Liver (tissue), 8 donors: ENCODE measurements at regions not wholly inside any gene's neighbourhood (a gene's known extent, or its start where the extent isn't known, plus 50 kb on each side); places are given as distances from the start of the nearest gene placed in this dataset.

Experiments used
- DNase-seq: peaks from one replicate; pipeline ENCODE4 v3.0.0-alpha.2; 2017; ENCODE audit warnings: low spot score
- H3K27ac ChIP-seq, 2 donors: one replicate each; pipeline ENCODE4 v1.7.0; 2013; ENCODE audit warnings: inconsistent platforms in 2 of 2, low read length in 2 of 2, control low read depth in 1 of 2, low read depth in 1 of 2, mild to moderate bottlenecking in 1 of 2
- H3K27me3 ChIP-seq, 4 donors: one replicate each; pipeline versions ENCODE4 v1.6.1 to v1.7.0; 2013; ENCODE audit warnings: low read length in 3 of 4, inconsistent platforms in 1 of 4, mild to moderate bottlenecking in 1 of 4, moderate library complexity in 1 of 4; ENCODE audit not compliant: control insufficient read depth in 4 of 4, insufficient read depth in 4 of 4
- H3K36me3 ChIP-seq, 4 donors: one replicate each; pipeline versions ENCODE4 v1.6.1 to v1.7.0; 2013; ENCODE audit warnings: low read length in 3 of 4, mild to moderate bottlenecking in 3 of 4, low read depth in 1 of 4, moderate library complexity in 1 of 4; ENCODE audit not compliant: control insufficient read depth in 4 of 4, insufficient read depth in 3 of 4
- H3K4me1 ChIP-seq, 4 donors: one replicate each; pipeline versions ENCODE4 v1.6.1 to v1.7.0; 2013; ENCODE audit warnings: low read length in 3 of 4, mild to moderate bottlenecking in 3 of 4, moderate library complexity in 1 of 4; ENCODE audit not compliant: control insufficient read depth in 4 of 4, insufficient read depth in 4 of 4
- H3K4me3 ChIP-seq, 3 donors: one replicate each; pipeline versions ENCODE4 v1.6.1 to v1.7.0; 2013; ENCODE audit warnings: low read length in 3 of 3, control low read depth in 1 of 3, low read depth in 1 of 3, mild to moderate bottlenecking in 1 of 3
- H3K9ac ChIP-seq, 2 donors: one replicate each; pipeline ENCODE4 v1.7.0; 2013; ENCODE audit warnings: low read length in 2 of 2, mild to moderate bottlenecking in 2 of 2, moderate library complexity in 2 of 2, control low read depth in 1 of 2, low read depth in 1 of 2
- H3K9me3 ChIP-seq, 4 donors: one replicate each; pipeline versions ENCODE4 v1.6.1 to v1.7.0; 2013; ENCODE audit warnings: low read length in 3 of 4; ENCODE audit not compliant: control insufficient read depth in 4 of 4
- EGR1 ChIP-seq, 2 donors: IDR thresholded peaks; 2 replicates each; pipeline ENCODE4 v1.6.1; 2016 to 2018; ENCODE audit warnings: antibody characterized with exemption in 2 of 2, low read depth in 2 of 2
- FOXA1 ChIP-seq: IDR thresholded peaks from 2 replicates; pipeline ENCODE4 v1.6.1; 2016; ENCODE audit warnings: antibody characterized with exemption
- FOXA2 ChIP-seq: IDR thresholded peaks from 2 replicates; pipeline ENCODE4 v1.6.1; 2016; ENCODE audit warnings: antibody characterized with exemption
- HNF4A ChIP-seq, 2 donors: conservative IDR thresholded peaks; 2 replicates each; pipeline ENCODE4 v1.6.1; 2016; ENCODE audit warnings: antibody characterized with exemption in 2 of 2, mild to moderate bottlenecking in 2 of 2
- JUND ChIP-seq, 2 donors: IDR thresholded peaks; 2 replicates each; pipeline ENCODE4 v1.6.1; 2016; ENCODE audit warnings: antibody characterized with exemption in 2 of 2
- MAX ChIP-seq: IDR thresholded peaks from 2 replicates; pipeline ENCODE4 v1.6.1; 2016; ENCODE audit warnings: antibody characterized with exemption
- RAD21 ChIP-seq, 2 donors: IDR thresholded peaks; 2 replicates each; pipeline ENCODE4 v1.6.1; 2016; ENCODE audit warnings: antibody characterized with exemption in 2 of 2, mild to moderate bottlenecking in 2 of 2
- SP1 ChIP-seq: IDR thresholded peaks from 2 replicates; pipeline ENCODE4 v1.6.1; 2018; ENCODE audit warnings: antibody characterized with exemption, mild to moderate bottlenecking
- TAF1 ChIP-seq: conservative IDR thresholded peaks from 2 replicates; pipeline ENCODE4 v1.6.1; 2016; ENCODE audit warnings: antibody characterized with exemption, mild to moderate bottlenecking
- YY1 ChIP-seq: IDR thresholded peaks from 2 replicates; pipeline ENCODE4 v1.6.1; 2016; ENCODE audit warnings: antibody characterized with exemption, mild to moderate bottlenecking
- WGBS: extraction: QIAGEN DNeasy Blood & Tissue Kit; methylation state at CpG from one replicate; pipeline ENCODE4 v1.1.7; 2013; 5-methylcytosine and 5-hydroxymethylcytosine counted together
- TF ChIP-seq, protein P1 (sequence below): fragments of 150-350 bp; IDR thresholded peaks from 2 replicates; pipeline ENCODE4 v1.5.1; 2017; ENCODE audit warnings: improper control_type of control experiment, low read depth, low read length; ENCODE audit not compliant: missing input control
- TF ChIP-seq, protein P2 (sequence below): IDR thresholded peaks from 2 replicates; pipeline ENCODE4 v1.6.1; 2016; ENCODE audit warnings: antibody characterized with exemption
- TF ChIP-seq, protein P3 (sequence below): IDR thresholded peaks from 2 replicates; pipeline ENCODE4 v1.6.1; 2016; ENCODE audit warnings: antibody characterized with exemption
- donor health status: healthy.
- donor health status: healthy.
- donor health status: healthy.
- donor health status: healthy.
- donor health status: healthy.

DNA sequence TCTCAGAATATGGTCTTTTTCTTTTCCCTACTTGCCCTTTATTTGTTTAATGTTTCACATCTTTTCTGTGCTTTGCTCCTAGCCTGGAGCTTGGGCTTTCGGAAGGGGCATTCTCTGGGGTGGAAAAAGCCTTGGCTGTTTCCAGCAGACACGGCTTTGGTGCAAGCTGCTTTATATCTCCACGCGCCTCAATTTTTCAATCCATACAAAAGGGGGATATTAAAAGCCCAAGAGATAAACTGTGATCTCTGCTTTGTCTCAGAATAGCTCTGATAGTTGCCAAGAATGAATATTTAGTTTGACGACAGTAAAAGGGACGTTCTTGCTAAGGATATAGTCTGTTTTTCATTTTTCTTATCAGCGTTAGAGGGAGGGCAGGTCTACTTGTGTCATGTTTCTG lies 194.0 kb upstream of the KIRREL3 start:
- H3K36me3 ChIP-seq = no peaks in the 10 kb centered on the region
- no peaks in the 10 kb centered on the region for H3K4me1 ChIP-seq
- no peaks in the 10 kb centered on the region for H3K27me3 ChIP-seq
- TF ChIP-seq FOXA2 (no peak), JUND (IDR thresholded peaks at IDR 0.05) (no peak), RAD21 (IDR thresholded peaks at IDR 0.05) (no peak), TAF1 (no peak), SP1 (no peak), YY1 (no peak), EGR1 (IDR thresholded peaks at IDR 0.05; ENCODE audit: low read depth in 2 of 2) (no peak), FOXA1 (no peak)
- TF ChIP-seq, protein P1, sequence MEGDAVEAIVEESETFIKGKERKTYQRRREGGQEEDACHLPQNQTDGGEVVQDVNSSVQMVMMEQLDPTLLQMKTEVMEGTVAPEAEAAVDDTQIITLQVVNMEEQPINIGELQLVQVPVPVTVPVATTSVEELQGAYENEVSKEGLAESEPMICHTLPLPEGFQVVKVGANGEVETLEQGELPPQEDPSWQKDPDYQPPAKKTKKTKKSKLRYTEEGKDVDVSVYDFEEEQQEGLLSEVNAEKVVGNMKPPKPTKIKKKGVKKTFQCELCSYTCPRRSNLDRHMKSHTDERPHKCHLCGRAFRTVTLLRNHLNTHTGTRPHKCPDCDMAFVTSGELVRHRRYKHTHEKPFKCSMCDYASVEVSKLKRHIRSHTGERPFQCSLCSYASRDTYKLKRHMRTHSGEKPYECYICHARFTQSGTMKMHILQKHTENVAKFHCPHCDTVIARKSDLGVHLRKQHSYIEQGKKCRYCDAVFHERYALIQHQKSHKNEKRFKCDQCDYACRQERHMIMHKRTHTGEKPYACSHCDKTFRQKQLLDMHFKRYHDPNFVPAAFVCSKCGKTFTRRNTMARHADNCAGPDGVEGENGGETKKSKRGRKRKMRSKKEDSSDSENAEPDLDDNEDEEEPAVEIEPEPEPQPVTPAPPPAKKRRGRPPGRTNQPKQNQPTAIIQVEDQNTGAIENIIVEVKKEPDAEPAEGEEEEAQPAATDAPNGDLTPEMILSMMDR = no peak
- TF ChIP-seq, protein P2, sequence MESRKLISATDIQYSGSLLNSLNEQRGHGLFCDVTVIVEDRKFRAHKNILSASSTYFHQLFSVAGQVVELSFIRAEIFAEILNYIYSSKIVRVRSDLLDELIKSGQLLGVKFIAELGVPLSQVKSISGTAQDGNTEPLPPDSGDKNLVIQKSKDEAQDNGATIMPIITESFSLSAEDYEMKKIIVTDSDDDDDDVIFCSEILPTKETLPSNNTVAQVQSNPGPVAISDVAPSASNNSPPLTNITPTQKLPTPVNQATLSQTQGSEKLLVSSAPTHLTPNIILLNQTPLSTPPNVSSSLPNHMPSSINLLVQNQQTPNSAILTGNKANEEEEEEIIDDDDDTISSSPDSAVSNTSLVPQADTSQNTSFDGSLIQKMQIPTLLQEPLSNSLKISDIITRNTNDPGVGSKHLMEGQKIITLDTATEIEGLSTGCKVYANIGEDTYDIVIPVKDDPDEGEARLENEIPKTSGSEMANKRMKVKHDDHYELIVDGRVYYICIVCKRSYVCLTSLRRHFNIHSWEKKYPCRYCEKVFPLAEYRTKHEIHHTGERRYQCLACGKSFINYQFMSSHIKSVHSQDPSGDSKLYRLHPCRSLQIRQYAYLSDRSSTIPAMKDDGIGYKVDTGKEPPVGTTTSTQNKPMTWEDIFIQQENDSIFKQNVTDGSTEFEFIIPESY = no peak
- H3K9me3 ChIP-seq = no peaks in the 10 kb centered on the region
- H3K27ac ChIP-seq = no peak overlapping the region
- 77% methylated on average over 7 of the region's 7 CpGs for WGBS
- H3K9ac ChIP-seq = no peak overlapping the region
- no peak for DNase-seq
- H3K4me3 ChIP-seq = no peak overlapping the region

GRCh38 chr11:127193950-127194349 lies 193.4 kb upstream of the KIRREL3 start:
- no peaks in the 10 kb centered on the region for H3K4me1 ChIP-seq
- TF ChIP-seq FOXA2 (no peak), MAX (no peak), JUND (IDR thresholded peaks at IDR 0.05) (no peak), RAD21 (IDR thresholded peaks at IDR 0.05) (no peak), HNF4A (conservative IDR thresholded peaks at IDR 0.05) (no peak), SP1 (no peak)
- TF ChIP-seq, protein P3, sequence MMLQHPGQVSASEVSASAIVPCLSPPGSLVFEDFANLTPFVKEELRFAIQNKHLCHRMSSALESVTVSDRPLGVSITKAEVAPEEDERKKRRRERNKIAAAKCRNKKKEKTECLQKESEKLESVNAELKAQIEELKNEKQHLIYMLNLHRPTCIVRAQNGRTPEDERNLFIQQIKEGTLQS = no peak
- TF ChIP-seq, protein P2 = no peak
- TF ChIP-seq, protein P1 = no peak
- H3K9me3 ChIP-seq = no peaks in the 10 kb centered on the region
- H3K4me3 ChIP-seq = no peak overlapping the region
- no peak for DNase-seq
- WGBS = 59% methylated on average over 3 of the region's 3 CpGs
- no peak overlapping the region for H3K27ac ChIP-seq
- H3K9ac ChIP-seq = no peak overlapping the region
- no peaks in the 10 kb centered on the region for H3K27me3 ChIP-seq
- H3K36me3 ChIP-seq = no peaks in the 10 kb centered on the region
